Mesothelial cell of epicardium (in vitro differentiated cells): ENCODE measurements at regions not wholly inside any gene's neighbourhood (a gene's known extent, or its start where the extent isn't known, plus 50 kb on each side); places are given as distances from the start of the nearest gene placed in this dataset.

Experiments
- DNase-seq, 2 experiments: peaks; one replicate each; pipeline ENCODE4 v3.0.0; 2021; ENCODE audit warnings: low spot score in 2 of 2; ENCODE audit not compliant: unreplicated experiment in 2 of 2
- H3K27ac Mint-ChIP-seq: 2 replicates; pipeline ENCODE4 v1.8.0; 2021; ENCODE audit warnings: mixed read lengths
- H3K27me3 Mint-ChIP-seq: 2 replicates; pipeline ENCODE4 v1.8.0; 2021; ENCODE audit warnings: low read depth, mixed read lengths
- H3K36me3 Mint-ChIP-seq: 2 replicates; pipeline ENCODE4 v1.8.0; 2021; ENCODE audit warnings: mixed read lengths
- H3K4me1 Mint-ChIP-seq: 2 replicates; pipeline ENCODE4 v1.8.0; 2021; ENCODE audit warnings: mixed read lengths
- H3K4me3 Mint-ChIP-seq: 2 replicates; pipeline ENCODE4 v1.8.0; 2021; ENCODE audit warnings: mild to moderate bottlenecking, moderate library complexity, mixed read lengths
- H3K9me3 Mint-ChIP-seq: 2 replicates; pipeline ENCODE4 v1.8.0; 2021; ENCODE audit warnings: mixed read lengths
- TF ChIP-seq, protein P1 (sequence below): fragments of 200-600 bp; sonication (generic); IDR thresholded peaks from one replicate; pipeline ENCODE4 v1.5.0; 2021; ENCODE audit warnings: antibody characterized with exemption; ENCODE audit not compliant: unreplicated experiment

DNA sequence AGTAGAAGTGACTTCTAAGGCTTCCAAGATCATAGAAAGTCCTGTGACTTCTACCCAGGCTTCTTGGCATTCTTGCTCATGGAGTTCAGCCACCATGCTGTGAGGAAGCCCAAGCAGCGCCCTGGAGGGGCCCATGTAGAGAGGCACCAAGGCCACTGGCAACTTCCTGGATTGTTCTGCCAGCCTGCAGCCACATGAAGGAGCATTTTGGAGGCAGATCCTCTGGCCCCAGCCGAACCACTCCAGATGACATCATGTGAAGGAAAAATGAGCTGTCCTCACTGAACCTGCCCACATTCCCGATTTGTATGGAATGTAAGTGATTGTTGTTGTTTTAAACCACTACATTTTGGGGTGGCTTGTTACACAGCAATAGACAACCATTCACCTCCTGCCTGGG, 51.5 kb upstream of the MNX1 start:
- no peak for DNase-seq
- TF ChIP-seq, protein P1, sequence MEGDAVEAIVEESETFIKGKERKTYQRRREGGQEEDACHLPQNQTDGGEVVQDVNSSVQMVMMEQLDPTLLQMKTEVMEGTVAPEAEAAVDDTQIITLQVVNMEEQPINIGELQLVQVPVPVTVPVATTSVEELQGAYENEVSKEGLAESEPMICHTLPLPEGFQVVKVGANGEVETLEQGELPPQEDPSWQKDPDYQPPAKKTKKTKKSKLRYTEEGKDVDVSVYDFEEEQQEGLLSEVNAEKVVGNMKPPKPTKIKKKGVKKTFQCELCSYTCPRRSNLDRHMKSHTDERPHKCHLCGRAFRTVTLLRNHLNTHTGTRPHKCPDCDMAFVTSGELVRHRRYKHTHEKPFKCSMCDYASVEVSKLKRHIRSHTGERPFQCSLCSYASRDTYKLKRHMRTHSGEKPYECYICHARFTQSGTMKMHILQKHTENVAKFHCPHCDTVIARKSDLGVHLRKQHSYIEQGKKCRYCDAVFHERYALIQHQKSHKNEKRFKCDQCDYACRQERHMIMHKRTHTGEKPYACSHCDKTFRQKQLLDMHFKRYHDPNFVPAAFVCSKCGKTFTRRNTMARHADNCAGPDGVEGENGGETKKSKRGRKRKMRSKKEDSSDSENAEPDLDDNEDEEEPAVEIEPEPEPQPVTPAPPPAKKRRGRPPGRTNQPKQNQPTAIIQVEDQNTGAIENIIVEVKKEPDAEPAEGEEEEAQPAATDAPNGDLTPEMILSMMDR, result no peak
- H3K9me3 Mint-ChIP-seq, result peaks cover 38% of the 10 kb centered on the region
- H3K27ac Mint-ChIP-seq, result no peak overlapping the region
- H3K27me3 Mint-ChIP-seq, result peaks cover 39% of the 10 kb centered on the region
- H3K36me3 Mint-ChIP-seq, result no peaks in the 10 kb centered on the region
- no peak overlapping the region for H3K4me3 Mint-ChIP-seq
- H3K4me1 Mint-ChIP-seq, result no peaks in the 10 kb centered on the region

- Mint-ChIP-seq H3K27me3 (peaks cover 32% of the 10 kb centered on the region), H3K27ac (no peak overlapping the region)
Observed at GRCh38 chr7:157065046-157065445, 54.6 kb upstream of the MNX1 start.

GRCh38 chr7:157072361-157072760, 61.9 kb upstream of the MNX1 start:
- Mint-ChIP-seq H3K4me3 (no peak overlapping the region), H3K27me3 (peaks cover 74% of the 10 kb centered on the region), H3K27ac (no peak overlapping the region), H3K4me1 (no peaks in the 10 kb centered on the region), H3K9me3 (peaks cover 11% of the 10 kb centered on the region), H3K36me3 (no peaks in the 10 kb centered on the region)
- no peak for DNase-seq
- TF ChIP-seq, protein P1, result no peak

More at GRCh38 chr7:157065046-157065445, 54.6 kb upstream of the MNX1 start:
- no peaks in the 10 kb centered on the region for H3K36me3 Mint-ChIP-seq
- TF ChIP-seq, protein P1, result no peak
- no peak for DNase-seq
- no peaks in the 10 kb centered on the region for H3K4me1 Mint-ChIP-seq
- H3K4me3 Mint-ChIP-seq, result no peak overlapping the region
- H3K9me3 Mint-ChIP-seq, result peaks cover 46% of the 10 kb centered on the region

DNA sequence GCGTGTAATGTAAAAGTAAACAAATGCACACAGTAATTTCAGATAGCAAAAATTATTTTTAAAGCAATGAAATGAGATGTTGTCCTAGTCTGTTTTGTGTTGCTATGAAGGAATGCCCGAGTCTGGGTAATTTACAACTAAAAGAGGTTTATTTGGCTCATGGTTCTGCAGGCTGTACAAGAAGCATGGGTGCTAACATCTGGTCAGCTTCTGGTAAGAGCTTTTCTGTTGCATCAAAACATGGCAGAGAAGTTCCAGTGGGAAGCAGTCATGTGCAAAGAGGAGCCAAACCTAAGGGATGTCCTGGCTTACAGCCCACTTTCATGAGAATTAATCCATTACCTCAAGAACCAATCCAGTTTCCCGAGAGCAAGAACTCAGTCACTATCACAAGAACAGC, 62.9 kb upstream of the MNX1 start:
- peaks cover 81% of the 10 kb centered on the region for H3K27me3 Mint-ChIP-seq
- peaks cover 9% of the 10 kb centered on the region for H3K9me3 Mint-ChIP-seq
- no peaks in the 10 kb centered on the region for H3K4me1 Mint-ChIP-seq
- H3K27ac Mint-ChIP-seq, result no peak overlapping the region
- no peak overlapping the region for H3K4me3 Mint-ChIP-seq
- DNase-seq, result no peak
- H3K36me3 Mint-ChIP-seq, result no peaks in the 10 kb centered on the region
- TF ChIP-seq, protein P1, result no peak

DNA sequence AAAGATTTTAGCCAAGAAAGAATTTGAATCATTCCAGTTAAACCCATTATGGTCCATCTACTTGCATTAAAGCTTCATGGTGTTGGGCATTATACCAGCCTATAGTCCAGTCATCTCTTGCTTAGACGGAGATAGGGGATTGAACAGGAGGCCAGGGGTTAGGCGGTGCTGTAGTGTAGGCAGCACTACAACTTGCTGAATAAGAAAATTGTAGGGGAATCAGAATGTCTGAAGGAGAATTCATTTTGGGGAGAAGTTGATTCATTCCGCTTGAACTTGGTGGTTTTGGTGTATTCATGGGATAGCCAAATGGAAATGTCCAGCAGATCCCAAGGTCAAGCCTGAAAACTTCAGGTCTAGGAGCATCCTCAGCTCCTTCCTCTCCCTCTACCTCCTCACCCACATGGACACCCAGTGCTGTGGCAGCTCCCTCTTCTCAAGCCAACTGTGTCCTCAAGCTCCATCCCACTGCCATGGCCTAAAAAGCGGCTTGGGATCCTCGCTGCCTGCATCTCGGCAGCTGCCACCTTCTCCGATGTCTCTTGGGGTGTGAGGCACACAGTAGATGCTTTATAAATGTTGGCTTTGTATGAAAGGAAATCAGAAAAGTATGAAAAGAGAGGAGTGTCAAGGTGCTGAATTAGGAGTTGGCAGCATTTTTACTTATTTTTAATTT, 63.6 kb upstream of the MNX1 start:
- peaks cover 83% of the 10 kb centered on the region for H3K27me3 Mint-ChIP-seq
- DNase-seq, result no peak
- TF ChIP-seq, protein P1, result no peak
- H3K36me3 Mint-ChIP-seq, result no peaks in the 10 kb centered on the region
- no peaks in the 10 kb centered on the region for H3K4me1 Mint-ChIP-seq
- no peak overlapping the region for H3K4me3 Mint-ChIP-seq
- H3K9me3 Mint-ChIP-seq, result peaks cover 8% of the 10 kb centered on the region
- no peak overlapping the region for H3K27ac Mint-ChIP-seq

GRCh38 chr7:157076466-157076865, 62.3 kb upstream of the UBE3C start:
- TF ChIP-seq, protein P1, result no peak
- no peaks in the 10 kb centered on the region for H3K36me3 Mint-ChIP-seq
- peaks cover 3% of the 10 kb centered on the region for H3K9me3 Mint-ChIP-seq
- no peak for DNase-seq
- no peaks in the 10 kb centered on the region for H3K4me1 Mint-ChIP-seq
- no peak overlapping the region for H3K27ac Mint-ChIP-seq
- H3K4me3 Mint-ChIP-seq, result no peak overlapping the region
- H3K27me3 Mint-ChIP-seq, result peaks cover 89% of the 10 kb centered on the region
